Spinal cord (tissue), 9 donors: ENCODE measurements at regions not wholly inside any gene's neighbourhood (a gene's known extent, or its start where the extent isn't known, plus 50 kb on each side); places are given as distances from the start of the nearest gene placed in this dataset.

Experiments used
- DNase-seq, 6 donors: peaks; one replicate each; pipeline versions ENCODE4 v3.0.0 to v3.0.0-alpha.2; 2013 to 2015; ENCODE audit warnings: low spot score in 6 of 6, low read depth in 4 of 6
- H3K27ac ChIP-seq: one replicate; pipeline ENCODE4 v1.5.1; 2013; ENCODE audit warnings: low read depth, low read length, control low read depth
- H3K27me3 ChIP-seq: one replicate; pipeline ENCODE4 v1.6.1; 2013; ENCODE audit warnings: low read length; ENCODE audit not compliant: control insufficient read depth, insufficient read depth
- H3K36me3 ChIP-seq: one replicate; pipeline ENCODE4 v1.6.1; 2013; ENCODE audit warnings: low read length; ENCODE audit not compliant: control insufficient read depth, insufficient read depth
- H3K4me1 ChIP-seq: one replicate; pipeline ENCODE4 v1.6.1; 2013; ENCODE audit warnings: low read length; ENCODE audit not compliant: control insufficient read depth, insufficient read depth
- H3K4me3 ChIP-seq: one replicate; pipeline ENCODE4 v1.5.1; 2013; ENCODE audit warnings: low read depth, low read length, control low read depth
- H3K9me3 ChIP-seq: one replicate; pipeline ENCODE4 v1.6.1; 2013; ENCODE audit warnings: low read length; ENCODE audit not compliant: control insufficient read depth, insufficient read depth
- WGBS: methylation state at CpG from one replicate; pipeline ENCODE4 v1.1.5; 2013; ENCODE audit warnings: missing lambda C conversion rate; ENCODE audit not compliant: insufficient coverage; 5-methylcytosine and 5-hydroxymethylcytosine counted together
- donor health status: healthy.

DNA sequence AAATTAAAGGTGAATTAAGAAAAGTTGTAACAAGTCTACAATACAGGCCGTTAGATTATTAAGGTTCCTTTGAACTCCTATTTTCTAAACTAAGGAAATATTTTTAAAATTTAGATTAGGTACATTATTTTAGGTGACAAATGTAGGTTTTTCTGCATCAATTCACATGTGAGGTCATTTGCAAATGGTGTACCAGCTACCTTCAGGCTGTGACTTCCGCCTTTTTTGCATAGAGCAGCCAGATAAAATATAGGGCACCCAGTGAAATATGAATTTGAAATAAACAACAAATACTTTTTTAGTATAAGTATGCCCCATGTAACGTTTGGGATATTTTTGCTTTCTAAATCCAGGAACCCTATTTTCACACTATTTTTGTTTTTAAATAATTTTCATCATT, 544.0 kb downstream of the LMO4 start:
- no peaks in the 10 kb centered on the region for H3K36me3 ChIP-seq
- H3K27me3 ChIP-seq = no peaks in the 10 kb centered on the region
- WGBS = no CpG with 5 or more reads among the region's 3 CpGs
- no peak overlapping the region for H3K27ac ChIP-seq
- no peaks in the 10 kb centered on the region for H3K9me3 ChIP-seq
- no peak overlapping the region for H3K4me3 ChIP-seq
- no peaks in the 10 kb centered on the region for H3K4me1 ChIP-seq
- no peak for DNase-seq

DNA sequence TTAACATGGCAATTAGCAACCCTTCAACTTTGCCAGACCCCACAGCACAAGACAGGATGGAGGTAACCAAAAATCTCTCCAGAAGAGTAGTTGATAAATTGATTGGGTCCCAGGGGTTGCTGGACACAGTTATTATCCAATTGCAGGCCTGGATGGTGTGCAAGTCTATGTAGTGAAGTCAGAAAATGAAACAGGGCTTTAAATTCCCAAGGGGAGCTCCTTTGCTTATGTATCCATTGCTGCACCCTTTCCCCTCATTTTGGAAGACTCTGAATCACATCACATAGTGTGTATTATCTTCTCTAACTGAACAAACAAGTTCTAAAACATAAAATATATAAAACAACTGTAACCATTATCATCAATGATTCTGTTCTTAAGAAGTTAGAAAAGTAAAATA, 550.2 kb downstream of the LMO4 start:
- no peak for DNase-seq
- H3K9me3 ChIP-seq = no peaks in the 10 kb centered on the region
- no peaks in the 10 kb centered on the region for H3K4me1 ChIP-seq
- H3K27ac ChIP-seq = no peak overlapping the region
- no peaks in the 10 kb centered on the region for H3K27me3 ChIP-seq
- no peaks in the 10 kb centered on the region for H3K36me3 ChIP-seq
- H3K4me3 ChIP-seq = no peak overlapping the region

GRCh38 chr1:87880098-87880760, 551.5 kb downstream of the LMO4 start:
- Histone ChIP-seq H3K9me3 (no peaks in the 10 kb centered on the region), H3K27me3 (no peaks in the 10 kb centered on the region), H3K27ac (no peak overlapping the region), H3K4me3 (no peak overlapping the region), H3K36me3 (no peaks in the 10 kb centered on the region), H3K4me1 (no peaks in the 10 kb centered on the region)
- DNase-seq = no peak
- WGBS = 87% methylated on average over 3 of the region's 5 CpGs

- no peaks in the 10 kb centered on the region for H3K27me3 ChIP-seq
- no peak overlapping the region for H3K27ac ChIP-seq
- no peak for DNase-seq
- WGBS = 100% methylated on average over 1 of the region's 3 CpGs
- H3K36me3 ChIP-seq = no peaks in the 10 kb centered on the region
- H3K4me3 ChIP-seq = no peak overlapping the region
- H3K4me1 ChIP-seq = no peaks in the 10 kb centered on the region
- no peaks in the 10 kb centered on the region for H3K9me3 ChIP-seq
Measured at GRCh38 chr1:87880764-87881163, 552.1 kb downstream of the LMO4 start.

- DNase-seq = no peak
- H3K9me3 ChIP-seq = no peaks in the 10 kb centered on the region
- 84% methylated on average over 3 of the region's 4 CpGs for WGBS
- H3K4me3 ChIP-seq = no peak overlapping the region
- no peaks in the 10 kb centered on the region for H3K4me1 ChIP-seq
- H3K27me3 ChIP-seq = no peaks in the 10 kb centered on the region
- H3K36me3 ChIP-seq = no peaks in the 10 kb centered on the region
- H3K27ac ChIP-seq = no peak overlapping the region
Measured at GRCh38 chr1:87883906-87884305, 555.2 kb downstream of the LMO4 start.

DNA sequence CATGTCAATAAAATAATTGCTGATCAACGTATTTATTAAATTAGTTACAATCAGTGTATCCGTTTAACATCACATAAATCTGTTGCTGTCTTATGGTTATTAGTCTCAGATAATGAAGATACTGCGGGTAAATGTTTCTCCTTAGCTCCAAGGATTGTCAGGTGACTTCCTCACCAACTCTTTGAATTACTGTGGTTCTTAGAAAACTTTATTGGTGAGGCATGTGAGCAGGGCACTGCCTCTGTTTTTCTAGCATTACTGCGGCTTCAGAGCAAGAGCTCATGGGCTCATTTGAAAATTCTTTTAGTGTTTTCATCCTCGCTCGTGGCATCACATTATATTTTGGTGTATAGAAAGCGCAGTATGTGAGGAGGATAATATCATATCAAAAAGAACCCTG, 555.9 kb downstream of the LMO4 start:
- H3K4me1 ChIP-seq = no peaks in the 10 kb centered on the region
- H3K36me3 ChIP-seq = no peaks in the 10 kb centered on the region
- no CpG with 5 or more reads among the region's 7 CpGs for WGBS
- no peak overlapping the region for H3K27ac ChIP-seq
- no peaks in the 10 kb centered on the region for H3K27me3 ChIP-seq
- no peak overlapping the region for H3K4me3 ChIP-seq
- no peak for DNase-seq
- no peaks in the 10 kb centered on the region for H3K9me3 ChIP-seq

GRCh38 chr1:87885278-87886025, 556.8 kb downstream of the LMO4 start:
- no CpG with 5 or more reads among the region's 4 CpGs for WGBS
- no peaks in the 10 kb centered on the region for H3K27me3 ChIP-seq
- H3K4me3 ChIP-seq = no peak overlapping the region
- H3K4me1 ChIP-seq = no peaks in the 10 kb centered on the region
- H3K36me3 ChIP-seq = no peaks in the 10 kb centered on the region
- peak in 1 of 6 donors; percentile 15 for DNase-seq
- no peaks in the 10 kb centered on the region for H3K9me3 ChIP-seq
- H3K27ac ChIP-seq = no peak overlapping the region

- no CpG with 5 or more reads among the region's 1 CpG for WGBS
- no peaks in the 10 kb centered on the region for H3K4me1 ChIP-seq
- no peak overlapping the region for H3K27ac ChIP-seq
- H3K27me3 ChIP-seq = no peaks in the 10 kb centered on the region
- no peaks in the 10 kb centered on the region for H3K36me3 ChIP-seq
- DNase-seq = no peak
- H3K9me3 ChIP-seq = no peaks in the 10 kb centered on the region
- no peak overlapping the region for H3K4me3 ChIP-seq
Measured at GRCh38 chr1:87887100-87887499, 558.4 kb downstream of the LMO4 start.

GRCh38 chr1:87888446-87888845, 559.8 kb downstream of the LMO4 start:
- no peak overlapping the region for H3K27ac ChIP-seq
- no CpG with 5 or more reads among the region's 2 CpGs for whole genome bisulfite sequencing
- no peaks in the 10 kb centered on the region for H3K36me3 ChIP-seq

GRCh38 chr1:87894062-87894461, 565.4 kb downstream of the LMO4 start:
- Histone ChIP-seq H3K9me3 (no peaks in the 10 kb centered on the region), H3K4me3 (no peak overlapping the region)
- WGBS = no CpG with 5 or more reads among the region's 1 CpG

More at GRCh38 chr1:87888446-87888845, 559.8 kb downstream of the LMO4 start:
- no peaks in the 10 kb centered on the region for H3K27me3 ChIP-seq
- no peaks in the 10 kb centered on the region for H3K9me3 ChIP-seq
- no peak overlapping the region for H3K4me3 ChIP-seq
- DNase-seq = no peak
- no peaks in the 10 kb centered on the region for H3K4me1 ChIP-seq

More at GRCh38 chr1:87894062-87894461, 565.4 kb downstream of the LMO4 start:
- Histone ChIP-seq H3K36me3 (no peaks in the 10 kb centered on the region), H3K4me1 (no peaks in the 10 kb centered on the region), H3K27ac (no peak overlapping the region), H3K27me3 (no peaks in the 10 kb centered on the region)
- no peak for DNase-seq
